Endodermal cell (in vitro differentiated cells): ENCODE measurements at regions not wholly inside any gene's neighbourhood (a gene's known extent, or its start where the extent isn't known, plus 50 kb on each side); places are given as distances from the start of the nearest gene placed in this dataset.

Source experiments
- DNase-seq: peaks from one replicate; pipeline ENCODE4 v3.0.0-alpha.2; 2017
- H3K27ac ChIP-seq: 2 replicates; pipeline ENCODE4 v1.5.1; 2013; ENCODE audit warnings: mild to moderate bottlenecking, low read depth, low read length, moderate library complexity
- H3K27me3 ChIP-seq: 2 replicates; pipeline ENCODE4 v1.6.1; 2013; ENCODE audit warnings: mild to moderate bottlenecking, low read length, moderate library complexity; ENCODE audit not compliant: insufficient read depth, control insufficient read depth, poor library complexity, severe bottlenecking
- H3K36me3 ChIP-seq: 2 replicates; pipeline ENCODE4 v1.7.0; 2013; ENCODE audit warnings: mild to moderate bottlenecking, low read length, moderate library complexity; ENCODE audit not compliant: control insufficient read depth, insufficient read depth
- H3K4me1 ChIP-seq: one replicate; pipeline ENCODE4 v1.7.0; 2013; ENCODE audit warnings: low read length; ENCODE audit not compliant: control insufficient read depth, insufficient read depth
- H3K4me3 ChIP-seq: 2 replicates; pipeline ENCODE4 v1.5.1; 2013; ENCODE audit warnings: mild to moderate bottlenecking, low read length, moderate library complexity
- H3K9ac ChIP-seq: 2 replicates; pipeline ENCODE4 v1.6.1; 2013; ENCODE audit warnings: mild to moderate bottlenecking, low read length, moderate library complexity; ENCODE audit not compliant: poor library complexity, severe bottlenecking; ENCODE audit errors: extremely low read depth
- H3K9me3 ChIP-seq: 2 replicates; pipeline ENCODE4 v1.6.1; 2013; ENCODE audit warnings: mild to moderate bottlenecking, low read length, moderate library complexity; ENCODE audit not compliant: control insufficient read depth
- H3K27ac Mint-ChIP-seq: 2 replicates; pipeline ENCODE4 v1.8.0; 2020; ENCODE audit warnings: mixed read lengths
- H3K27me3 Mint-ChIP-seq: 2 replicates; pipeline ENCODE4 v1.8.0; 2021; ENCODE audit warnings: mild to moderate bottlenecking, mixed read lengths; ENCODE audit not compliant: insufficient read depth
- H3K36me3 Mint-ChIP-seq: 2 replicates; pipeline ENCODE4 v1.8.0; 2020; ENCODE audit warnings: low read depth, mixed read lengths
- H3K4me1 Mint-ChIP-seq: 2 replicates; pipeline ENCODE4 v1.8.0; 2020; ENCODE audit warnings: mixed read lengths
- H3K4me3 Mint-ChIP-seq: 2 replicates; pipeline ENCODE4 v1.8.0; 2020; ENCODE audit warnings: mild to moderate bottlenecking, moderate library complexity, mixed read lengths
- H3K9me3 Mint-ChIP-seq: 2 replicates; pipeline ENCODE4 v1.8.0; 2020; ENCODE audit warnings: mild to moderate bottlenecking, mixed read lengths
- CTCF ChIP-seq: fragments of 200-600 bp; sonication (generic); conservative IDR thresholded peaks from 2 replicates; pipeline ENCODE4 v1.5.0; 2021; ENCODE audit warnings: antibody characterized with exemption, mild to moderate bottlenecking
- WGBS, 2 experiments: methylation state at CpG; one replicate each; pipeline versions ENCODE4 v1.1.5 to v1.1.7; 2013; ENCODE audit warnings: missing lambda C conversion rate in 2 of 2, mixed read lengths in 1 of 2; ENCODE audit not compliant: insufficient coverage in 1 of 2, insufficient read length in 1 of 2; 5-methylcytosine and 5-hydroxymethylcytosine counted together

GRCh38 chr3:82939491-82940097 lies 1178.1 kb upstream of the GBE1 start:
- Mint-ChIP-seq H3K4me1 (no peaks in the 10 kb centered on the region), H3K36me3 (no peaks in the 10 kb centered on the region), H3K27ac (no peak overlapping the region), H3K9me3 (peaks cover 23% of the 10 kb centered on the region), H3K4me3 (no peak overlapping the region), H3K27me3 (no peaks in the 10 kb centered on the region)
- DNase-seq: no peak
- Histone ChIP-seq H3K4me3 (no peak overlapping the region), H3K27me3 (no peaks in the 10 kb centered on the region), H3K9me3 (peaks cover 8% of the 10 kb centered on the region), H3K27ac (no peak overlapping the region), H3K36me3 (no peaks in the 10 kb centered on the region), H3K9ac (no peak overlapping the region), H3K4me1 (no peaks in the 10 kb centered on the region)
- TF ChIP-seq CTCF: no peak
- WGBS, 2 experiments: 93 to 94% methylated on average over 4 to 12 of the region's 12 CpGs

GRCh38 chr3:82938821-82939328 lies 1177.4 kb upstream of the GBE1 start:
- Histone ChIP-seq H3K9me3 (peaks cover 2% of the 10 kb centered on the region), H3K4me1 (no peaks in the 10 kb centered on the region), H3K4me3 (no peak overlapping the region), H3K27ac (no peak overlapping the region), H3K27me3 (no peaks in the 10 kb centered on the region), H3K9ac (no peak overlapping the region), H3K36me3 (no peaks in the 10 kb centered on the region)
- 95 to 96% methylated on average over 7 to 19 of the region's 19 CpGs for WGBS, 2 experiments
- TF ChIP-seq CTCF: no peak
- Mint-ChIP-seq H3K9me3 (peaks cover 20% of the 10 kb centered on the region), H3K4me3 (no peak overlapping the region), H3K4me1 (no peaks in the 10 kb centered on the region), H3K27ac (no peak overlapping the region), H3K36me3 (no peaks in the 10 kb centered on the region), H3K27me3 (no peaks in the 10 kb centered on the region)
- peak; percentile 34 for DNase-seq

- Histone ChIP-seq H3K9ac (no peak overlapping the region), H3K27me3 (no peaks in the 10 kb centered on the region), H3K9me3 (no peaks in the 10 kb centered on the region), H3K4me3 (no peak overlapping the region), H3K4me1 (no peaks in the 10 kb centered on the region), H3K27ac (no peak overlapping the region), H3K36me3 (no peaks in the 10 kb centered on the region)
- no peak for TF ChIP-seq CTCF
- DNase-seq: no peak
- Mint-ChIP-seq H3K27me3 (no peaks in the 10 kb centered on the region), H3K9me3 (no peaks in the 10 kb centered on the region), H3K4me3 (no peak overlapping the region), H3K36me3 (no peaks in the 10 kb centered on the region), H3K4me1 (no peaks in the 10 kb centered on the region), H3K27ac (no peak overlapping the region)
- WGBS, 2 experiments: 90 to 100% methylated on average over 1 to 5 of the region's 5 CpGs
Observed at GRCh38 chr3:82927309-82928253, 1166.1 kb upstream of the GBE1 start.
